OCI-LY7 (cell line): ENCODE measurements at regions not wholly inside any gene's neighbourhood (a gene's known extent, or its start where the extent isn't known, plus 50 kb on each side); places are given as distances from the start of the nearest gene placed in this dataset.

ENCODE experiments used
- BruUV-seq: library from RNA; stranded (reverse); fragments of 400-500 nt; replicated peaks from 2 replicates; lab custom pipeline; 2021; lab: Mats Ljungman, UMichigan
- CTCF ChIA-PET: fragments of 300-600 bp; sonication (Branson Sonifier 250); formaldehyde crosslinking; loops from one replicate; lab custom pipeline; 2022; ENCODE audit warnings: antibody characterized with exemption; ENCODE audit not compliant: unreplicated experiment; lab: Charles Lee
- POLR2A ChIA-PET: fragments of 300-600 bp; sonication (Branson Sonifier 250); formaldehyde crosslinking; loops from one replicate; lab custom pipeline; 2022; ENCODE audit warnings: antibody characterized with exemption; lab: Charles Lee
- DNase-seq: peaks from one replicate; pipeline ENCODE4 v3.0.0-alpha.2; 2015; ENCODE audit warnings: low spot score
- H2AFZ ChIP-seq: fragments of 200-600 bp; sonication (generic), shearing (Covaris generic); 2 replicates; pipeline ENCODE4 v1.6.1; 2014; ENCODE audit warnings: mild to moderate bottlenecking, antibody characterized with exemption, low read length, moderate library complexity
- H3K27ac ChIP-seq: fragments of 200-600 bp; sonication (generic); 2 replicates; pipeline ENCODE4 v1.5.1; 2014; ENCODE audit warnings: mixed run types, low read depth, mild to moderate bottlenecking, moderate library complexity, low read length, inconsistent platforms; ENCODE audit not compliant: poor library complexity, severe bottlenecking
- H3K36me3 ChIP-seq: fragments of 200-600 bp; sonication (generic); 2 replicates; pipeline ENCODE4 v1.6.1; 2014; ENCODE audit warnings: mild to moderate bottlenecking, antibody characterized with exemption, low read length, moderate library complexity, mixed read lengths; ENCODE audit not compliant: insufficient read depth
- H3K4me1 ChIP-seq: fragments of 200-600 bp; sonication (generic); 2 replicates; pipeline ENCODE4 v1.5.1; 2014; ENCODE audit warnings: mild to moderate bottlenecking, low read length; ENCODE audit not compliant: insufficient read depth, poor library complexity, severe bottlenecking
- H3K4me2 ChIP-seq: fragments of 200-600 bp; sonication (generic); 2 replicates; pipeline ENCODE4 v1.6.1; 2014; ENCODE audit warnings: mild to moderate bottlenecking, low read length
- H3K4me3 ChIP-seq: fragments of 200-600 bp; sonication (generic); 2 replicates; pipeline ENCODE4 v1.5.1; 2014; ENCODE audit warnings: mild to moderate bottlenecking, low read depth, low read length; ENCODE audit not compliant: poor library complexity, severe bottlenecking
- H3K79me2 ChIP-seq: fragments of 200-600 bp; sonication (generic); 2 replicates; pipeline ENCODE4 v1.6.1; 2016; ENCODE audit warnings: low read depth, mild to moderate bottlenecking, low read length, moderate library complexity, mixed read lengths; ENCODE audit not compliant: insufficient read depth
- H3K9me2 ChIP-seq: fragments of 200-600 bp; sonication (generic); 2 replicates; pipeline ENCODE4 v1.6.1; 2016; ENCODE audit warnings: mild to moderate bottlenecking, low read length, mixed read lengths; ENCODE audit not compliant: insufficient read depth
- H3K9me3 ChIP-seq: fragments of 200-600 bp; sonication (generic); 2 replicates; pipeline ENCODE4 v1.6.1; 2014; ENCODE audit warnings: mild to moderate bottlenecking, mixed run types, low read length, mixed read lengths
- H4K20me1 ChIP-seq: fragments of 200-600 bp; sonication (generic); 2 replicates; pipeline ENCODE4 v1.6.1; 2014; ENCODE audit warnings: mild to moderate bottlenecking, antibody characterized with exemption, low read length, moderate library complexity, mixed read lengths; ENCODE audit not compliant: insufficient read depth
- CTCF ChIP-seq: fragments of 200-600 bp; sonication (generic); conservative IDR thresholded peaks from 2 replicates; pipeline ENCODE4 v1.5.1; 2014; ENCODE audit warnings: mild to moderate bottlenecking, antibody characterized with exemption, low read length, moderate library complexity, mixed read lengths
- EZH2phosphoT487 ChIP-seq: fragments of 200-600 bp; sonication (generic); IDR thresholded peaks from 2 replicates; pipeline ENCODE4 v1.6.1; 2018; ENCODE audit warnings: low read depth, borderline replicate concordance, mild to moderate bottlenecking, mixed run types, antibody characterized with exemption, low read length, moderate library complexity, mixed read lengths
- intact Hi-C: fragments of 100-400 bp; cut with micrococcal nuclease; formaldehyde crosslinking; loops from one replicate; pipeline ENCODE4 v1.10.0; 2022; ENCODE audit not compliant: unreplicated experiment

- Histone ChIP-seq H4K20me1 (no peaks in the 10 kb centered on the region), H3K4me3 (no peak overlapping the region), H3K79me2 (no peaks in the 10 kb centered on the region), H3K36me3 (no peaks in the 10 kb centered on the region), H3K27ac (no peak overlapping the region), H3K9me3 (no peaks in the 10 kb centered on the region), H2AFZ (no peak overlapping the region), H3K4me1 (no peaks in the 10 kb centered on the region), H3K4me2 (no peak overlapping the region), H3K9me2 (no peaks in the 10 kb centered on the region)
- CTCF ChIA-PET: no interaction called here
- POLR2A ChIA-PET: interaction anchor here (0.8 kb wide), 1 partner anchor 454 kb away, joined by 3 read pairs; no protein-coding TSS in a partner anchor
- TF ChIP-seq EZH2phosphoT487 (no peak), CTCF (no peak)
- BruUV-seq: no TSS peak
- DNase-seq: no peak
- intact Hi-C loops: no loop called here
These were observed 287.3 kb upstream of the POU1F1 start for GRCh38 chr3:87563712-87564111.

GRCh38 chr3:87558492-87558891 is 282.1 kb upstream of the POU1F1 start:
- H3K9me2 ChIP-seq: no peaks in the 10 kb centered on the region
- CTCF ChIA-PET: no interaction called here
- no peaks in the 10 kb centered on the region for H3K79me2 ChIP-seq
- POLR2A ChIA-PET: no interaction called here
- H3K9me3 ChIP-seq: no peaks in the 10 kb centered on the region
- no peak overlapping the region for H2AFZ ChIP-seq
- no TSS peak for BruUV-seq
- no peaks in the 10 kb centered on the region for H3K36me3 ChIP-seq
- H3K4me2 ChIP-seq: no peak overlapping the region
- no peak overlapping the region for H3K27ac ChIP-seq
- no peak for DNase-seq
- H3K4me3 ChIP-seq: no peak overlapping the region
- no peaks in the 10 kb centered on the region for H3K4me1 ChIP-seq
- intact Hi-C loops: no loop called here
- H4K20me1 ChIP-seq: no peaks in the 10 kb centered on the region
- TF ChIP-seq CTCF: no peak
- TF ChIP-seq EZH2phosphoT487: no peak

GRCh38 chr3:87555290-87555689 is 278.9 kb upstream of the POU1F1 start:
- Histone ChIP-seq H3K4me3 (no peak overlapping the region), H3K9me3 (no peaks in the 10 kb centered on the region), H3K4me1 (no peaks in the 10 kb centered on the region), H3K4me2 (no peak overlapping the region), H3K9me2 (no peaks in the 10 kb centered on the region), H3K27ac (no peak overlapping the region), H3K36me3 (no peaks in the 10 kb centered on the region), H3K79me2 (no peaks in the 10 kb centered on the region), H4K20me1 (no peaks in the 10 kb centered on the region), H2AFZ (no peak overlapping the region)
- no peak for TF ChIP-seq EZH2phosphoT487
- TF ChIP-seq CTCF: no peak
- intact Hi-C loops: no loop called here
- ChIA-PET CTCF (no interaction called here), POLR2A (no interaction called here)
- no peak for DNase-seq
- BruUV-seq: no TSS peak
